Omental fat pad (tissue), 3 donors: ENCODE measurements at regions not wholly inside any gene's neighbourhood (a gene's known extent, or its start where the extent isn't known, plus 50 kb on each side); places are given as distances from the start of the nearest gene placed in this dataset.

Source experiments
- ATAC-seq: fragments of 150-250 bp; one replicate; pipeline ENCODE4 v1.9.1; 2016; ENCODE audit warnings: mild to moderate bottlenecking, moderate library complexity; ENCODE audit not compliant: low FRiP score
- DNase-seq: peaks from one replicate; pipeline ENCODE4 v3.0.0-alpha.2; 2019; ENCODE audit warnings: low spot score
- TF ChIP-seq, protein P1 (sequence below), 3 donors: fragments of 450-650 bp; IDR thresholded peaks; one replicate each; pipeline ENCODE4 v1.5.1; 2016 to 2017; ENCODE audit warnings: antibody characterized with exemption in 3 of 3, mild to moderate bottlenecking in 3 of 3, moderate library complexity in 2 of 3

DNA sequence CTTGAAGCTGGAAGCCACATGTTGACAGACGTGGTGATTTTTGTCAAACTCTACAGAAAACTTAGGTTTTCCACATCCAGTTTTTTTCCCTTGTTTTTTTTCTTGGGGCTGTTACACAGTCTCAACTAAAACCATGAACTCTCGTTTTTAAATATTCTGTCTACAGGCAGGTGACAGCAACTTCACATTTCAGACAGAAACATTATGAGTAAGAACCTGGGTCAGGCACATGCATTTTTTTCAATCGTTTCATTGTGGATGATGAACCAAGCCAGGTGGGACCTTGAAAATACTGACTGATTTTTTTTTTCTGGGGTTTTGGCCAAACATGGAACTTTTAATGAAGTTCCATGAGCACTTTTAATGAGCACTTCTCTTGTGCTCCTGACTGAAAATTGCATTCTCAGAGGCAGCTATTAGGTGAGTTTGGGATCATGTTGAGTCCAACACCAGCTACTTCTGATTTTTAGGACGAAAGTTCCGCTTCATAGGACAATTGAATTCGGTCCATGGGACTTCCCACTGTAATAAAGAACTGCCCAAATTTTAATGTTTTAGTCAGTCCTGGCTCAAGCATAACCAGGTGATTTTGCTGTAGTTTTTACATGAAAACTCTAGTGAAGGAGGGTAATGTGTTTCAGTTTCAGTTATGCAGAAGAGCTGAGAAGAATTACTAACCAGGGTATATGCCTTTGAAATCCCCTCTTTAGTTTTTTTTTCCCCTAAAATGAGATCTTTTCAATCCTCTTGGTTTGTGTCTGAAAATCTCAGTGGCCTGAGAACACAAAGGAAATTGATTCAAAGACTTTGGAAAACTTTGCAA is 93.2 kb upstream of the ADAMTS16 start:
- DNase-seq: no peak
- no peak for ATAC-seq

DNA sequence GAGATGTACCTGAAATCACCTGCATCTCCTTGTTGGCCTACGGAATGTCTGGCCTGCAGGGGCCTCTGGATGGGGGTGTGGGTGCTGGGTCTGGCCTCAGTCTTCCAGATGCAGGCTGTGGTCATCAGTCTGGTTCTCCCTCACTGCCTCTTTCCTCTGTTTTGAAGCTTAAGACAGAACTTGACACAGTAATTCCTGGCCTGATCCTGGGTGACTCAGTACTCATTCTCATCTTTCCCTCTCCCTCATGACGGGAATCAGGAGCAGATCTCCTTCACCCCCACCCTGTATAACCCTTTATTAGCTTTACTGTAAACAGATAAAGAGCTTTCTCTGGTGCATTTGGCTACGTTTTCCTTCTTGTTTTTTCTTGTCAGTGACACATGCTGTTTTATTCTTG is 89.3 kb upstream of the ADAMTS16 start:
- TF ChIP-seq, protein P1, sequence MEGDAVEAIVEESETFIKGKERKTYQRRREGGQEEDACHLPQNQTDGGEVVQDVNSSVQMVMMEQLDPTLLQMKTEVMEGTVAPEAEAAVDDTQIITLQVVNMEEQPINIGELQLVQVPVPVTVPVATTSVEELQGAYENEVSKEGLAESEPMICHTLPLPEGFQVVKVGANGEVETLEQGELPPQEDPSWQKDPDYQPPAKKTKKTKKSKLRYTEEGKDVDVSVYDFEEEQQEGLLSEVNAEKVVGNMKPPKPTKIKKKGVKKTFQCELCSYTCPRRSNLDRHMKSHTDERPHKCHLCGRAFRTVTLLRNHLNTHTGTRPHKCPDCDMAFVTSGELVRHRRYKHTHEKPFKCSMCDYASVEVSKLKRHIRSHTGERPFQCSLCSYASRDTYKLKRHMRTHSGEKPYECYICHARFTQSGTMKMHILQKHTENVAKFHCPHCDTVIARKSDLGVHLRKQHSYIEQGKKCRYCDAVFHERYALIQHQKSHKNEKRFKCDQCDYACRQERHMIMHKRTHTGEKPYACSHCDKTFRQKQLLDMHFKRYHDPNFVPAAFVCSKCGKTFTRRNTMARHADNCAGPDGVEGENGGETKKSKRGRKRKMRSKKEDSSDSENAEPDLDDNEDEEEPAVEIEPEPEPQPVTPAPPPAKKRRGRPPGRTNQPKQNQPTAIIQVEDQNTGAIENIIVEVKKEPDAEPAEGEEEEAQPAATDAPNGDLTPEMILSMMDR (IDR thresholded peaks at IDR 0.05): no peak
- DNase-seq: no peak
- no peak for ATAC-seq

More for the DNA sequence above, 93.2 kb upstream of the ADAMTS16 start:
- TF ChIP-seq, protein P1 (IDR thresholded peaks at IDR 0.05): no peak

- no peak for DNase-seq
- ATAC-seq: no peak
- TF ChIP-seq, protein P1 (IDR thresholded peaks at IDR 0.05): no peak
Observed at GRCh38 chr5:5055712-5056111, 84.4 kb upstream of the ADAMTS16 start.

- ATAC-seq (no peak), DNase-seq (no peak)
- TF ChIP-seq, protein P1 (IDR thresholded peaks at IDR 0.05): no peak
Observed at GRCh38 chr5:5061836-5062235, 78.3 kb upstream of the ADAMTS16 start.

GRCh38 chr5:5062525-5063302 is 77.4 kb upstream of the ADAMTS16 start:
- TF ChIP-seq, protein P1 (IDR thresholded peaks at IDR 0.05): no peak
- DNase-seq (no peak), ATAC-seq (no peak)

DNA sequence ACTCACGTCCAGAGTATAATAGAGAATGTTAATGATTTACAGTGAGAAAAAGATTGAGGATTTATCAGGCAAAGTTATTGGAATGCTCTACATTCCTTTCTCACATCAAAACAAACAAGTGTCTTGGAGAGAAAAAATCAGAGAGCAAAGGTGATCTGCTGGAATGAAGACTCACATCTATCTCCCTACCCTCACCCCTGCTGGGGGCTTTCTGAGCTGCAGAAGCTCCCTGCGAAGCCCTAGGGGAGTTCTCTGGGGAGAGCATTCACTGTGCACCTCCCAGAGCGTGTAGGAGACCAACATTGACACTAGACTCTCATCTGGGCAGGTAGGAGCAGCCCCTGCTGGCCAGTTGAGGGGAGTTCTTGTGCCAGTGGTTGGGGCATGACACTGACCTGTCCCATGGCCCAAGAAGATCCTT is 76.6 kb upstream of the ADAMTS16 start:
- no peak for DNase-seq
- ATAC-seq: no peak
- TF ChIP-seq, protein P1 (IDR thresholded peaks at IDR 0.05): no peak
